SKM-1 (cell line): ENCODE measurements at regions not wholly inside any gene's neighbourhood (a gene's known extent, or its start where the extent isn't known, plus 50 kb on each side); places are given as distances from the start of the nearest gene placed in this dataset.

ENCODE experiments used
- DNase-seq: peaks from one replicate; lab custom pipeline; 2025; ENCODE audit not compliant: unreplicated experiment; lab: John Stamatoyannopoulos, UW

DNA sequence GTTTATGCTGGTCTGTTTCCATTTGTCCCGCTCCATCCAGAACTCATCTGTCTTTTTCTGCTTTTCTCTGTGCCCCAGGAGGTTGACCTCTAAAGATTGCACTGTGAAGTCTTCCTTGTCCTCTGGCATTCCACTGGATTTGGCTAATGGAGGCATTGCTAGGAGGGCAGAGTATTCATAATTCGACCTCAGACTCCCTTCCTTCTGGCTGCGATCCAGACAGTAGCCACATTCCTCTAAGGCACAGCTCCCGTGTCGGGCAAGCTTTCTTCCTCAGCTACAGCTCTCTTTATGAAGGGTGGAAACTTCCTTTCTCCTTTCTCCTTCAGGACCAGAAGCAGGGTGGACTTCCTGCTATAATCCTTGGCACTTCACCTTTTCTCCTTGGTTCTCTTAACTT, 175.9 kb downstream of the BAMBI start:
- no peak for DNase-seq

DNA sequence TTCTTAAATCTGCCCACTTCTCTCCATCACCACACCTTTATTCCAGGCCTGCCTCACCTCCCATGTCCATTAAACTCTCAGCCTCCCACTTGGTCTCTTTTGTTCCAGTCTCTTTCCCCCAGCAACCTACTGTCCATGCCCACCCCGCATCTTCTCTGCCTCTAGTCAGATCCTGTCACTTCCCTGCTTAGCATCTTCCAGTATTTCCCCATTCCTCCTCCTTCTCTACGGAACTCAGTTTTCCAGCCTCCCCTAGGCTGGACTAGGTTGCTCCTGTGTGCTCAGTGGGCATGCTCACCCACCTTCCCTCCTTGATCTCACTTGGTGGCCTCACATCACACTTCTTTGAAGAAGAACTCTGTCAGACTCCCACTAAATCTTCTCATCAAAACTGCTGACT, 179.8 kb downstream of the BAMBI start:
- DNase-seq = no peak

DNA sequence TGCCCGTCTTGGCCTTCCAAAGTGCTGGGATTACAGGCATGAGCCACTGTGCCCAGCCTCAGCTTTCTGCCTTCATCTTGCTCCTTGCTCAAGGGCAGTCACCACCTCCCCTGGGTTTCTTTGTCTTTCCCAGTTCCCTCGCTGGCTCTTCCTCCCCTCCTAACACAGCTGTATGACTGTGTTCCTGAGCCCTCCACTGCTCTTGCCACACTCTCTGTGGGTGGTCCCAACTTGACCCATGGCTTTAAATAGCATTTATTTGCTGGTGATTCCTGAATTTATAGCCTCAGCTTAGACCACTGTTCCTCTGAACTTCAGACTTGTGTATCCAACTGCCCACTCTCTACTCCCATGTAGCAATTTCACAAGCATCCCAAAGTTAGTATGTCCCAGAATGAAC, 181.3 kb downstream of the BAMBI start:
- no peak for DNase-seq

DNA sequence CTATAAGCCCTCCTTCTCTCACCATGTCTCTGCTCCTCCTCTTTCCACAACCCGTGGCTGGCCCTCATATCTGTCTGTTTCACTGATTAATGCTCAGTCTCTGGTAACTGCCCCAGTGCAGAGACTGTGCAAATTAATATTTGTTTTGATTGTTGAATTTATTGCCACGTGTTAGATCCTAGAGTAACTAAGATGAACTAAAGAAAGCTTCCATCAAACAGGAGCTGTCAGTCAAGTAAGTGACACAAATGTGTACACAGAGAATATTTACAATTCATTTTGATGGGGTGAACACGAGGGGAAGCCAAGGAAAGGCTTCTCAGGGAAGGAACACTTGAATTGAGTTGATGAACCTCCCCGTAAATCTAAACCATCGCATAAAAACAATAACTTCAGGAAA, 182.5 kb downstream of the BAMBI start:
- no peak for DNase-seq

- DNase-seq = no peak
These were observed 184.9 kb downstream of the BAMBI start for GRCh38 chr10:28862219-28862618.

DNA sequence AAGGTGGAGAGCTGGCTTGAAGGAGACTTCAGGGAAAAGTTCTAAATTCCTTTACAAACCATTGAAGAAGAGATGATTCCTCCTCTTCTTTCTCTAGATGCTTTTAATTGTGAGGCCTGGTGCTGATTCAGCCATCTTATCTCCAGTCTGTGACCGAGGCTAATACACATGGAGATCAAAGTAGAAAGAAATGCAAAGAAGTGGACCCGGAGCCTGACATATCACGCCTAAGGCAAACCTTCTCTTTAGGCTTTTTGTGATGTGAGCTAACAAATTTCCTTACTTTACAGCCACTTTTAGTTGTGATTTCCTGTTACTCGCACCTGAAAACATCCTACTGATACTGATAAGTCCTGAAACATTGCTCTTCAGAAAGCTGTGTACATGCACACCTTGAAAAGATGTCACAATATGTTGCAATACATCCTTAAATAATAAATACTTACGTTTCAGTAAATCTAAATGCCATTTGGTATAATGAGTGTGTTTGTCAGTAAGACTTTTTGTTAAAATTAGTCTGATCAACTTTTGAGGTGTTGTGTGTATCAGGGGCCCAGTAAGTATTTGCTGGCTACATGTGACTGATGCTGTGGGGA, 192.4 kb downstream of the BAMBI start:
- DNase-seq = no peak

DNA sequence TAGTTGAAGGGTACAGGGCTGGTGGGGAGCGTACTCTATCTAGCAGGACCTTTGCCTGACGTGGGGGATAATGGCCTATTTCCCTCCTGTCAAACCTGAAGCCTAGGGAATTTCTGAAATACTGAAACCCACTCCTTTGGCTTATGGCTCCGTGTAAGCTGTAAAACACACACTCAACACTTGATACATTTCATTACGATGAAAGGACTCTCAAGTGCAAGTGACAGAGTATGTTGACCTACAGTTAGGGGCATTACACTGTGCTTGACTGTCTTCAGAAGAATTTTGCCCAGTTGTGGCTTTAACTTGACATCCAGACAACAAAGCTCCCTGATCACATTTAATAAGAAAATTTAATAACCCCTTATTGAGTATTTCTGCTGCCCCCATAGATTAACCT, 194.3 kb downstream of the BAMBI start:
- DNase-seq = no peak

GRCh38 chr10:28872587-28873165, 195.4 kb downstream of the BAMBI start:
- DNase-seq = no peak

- DNase-seq = no peak
These were observed 196.2 kb downstream of the BAMBI start for GRCh38 chr10:28873540-28873939.

- DNase-seq = no peak
These were observed 196.9 kb downstream of the BAMBI start for GRCh38 chr10:28874210-28874609.

- DNase-seq = no peak
These were observed 198.3 kb downstream of the BAMBI start for GRCh38 chr10:28875549-28876081.

GRCh38 chr10:28878236-28878970, 201.1 kb downstream of the BAMBI start:
- DNase-seq = no peak

DNA sequence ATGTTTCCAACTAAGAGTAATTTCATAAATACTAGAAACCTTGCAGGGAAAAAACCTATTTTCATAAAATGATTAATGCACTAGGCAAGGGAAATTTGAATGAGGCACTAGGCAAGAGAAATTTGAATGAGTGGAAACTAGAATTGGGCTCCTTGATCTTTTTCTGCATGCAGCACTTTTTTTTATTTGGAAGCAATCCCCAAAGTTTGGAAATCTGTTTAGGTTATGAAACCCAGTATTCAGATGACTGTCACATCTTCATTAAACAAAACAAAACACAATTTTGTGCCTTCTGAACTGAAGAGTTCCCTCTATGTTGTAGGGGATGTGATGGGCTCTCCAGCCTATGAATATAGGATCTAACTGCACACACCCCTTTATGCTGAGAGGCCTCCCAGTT, 201.9 kb downstream of the BAMBI start:
- no peak for DNase-seq

DNA sequence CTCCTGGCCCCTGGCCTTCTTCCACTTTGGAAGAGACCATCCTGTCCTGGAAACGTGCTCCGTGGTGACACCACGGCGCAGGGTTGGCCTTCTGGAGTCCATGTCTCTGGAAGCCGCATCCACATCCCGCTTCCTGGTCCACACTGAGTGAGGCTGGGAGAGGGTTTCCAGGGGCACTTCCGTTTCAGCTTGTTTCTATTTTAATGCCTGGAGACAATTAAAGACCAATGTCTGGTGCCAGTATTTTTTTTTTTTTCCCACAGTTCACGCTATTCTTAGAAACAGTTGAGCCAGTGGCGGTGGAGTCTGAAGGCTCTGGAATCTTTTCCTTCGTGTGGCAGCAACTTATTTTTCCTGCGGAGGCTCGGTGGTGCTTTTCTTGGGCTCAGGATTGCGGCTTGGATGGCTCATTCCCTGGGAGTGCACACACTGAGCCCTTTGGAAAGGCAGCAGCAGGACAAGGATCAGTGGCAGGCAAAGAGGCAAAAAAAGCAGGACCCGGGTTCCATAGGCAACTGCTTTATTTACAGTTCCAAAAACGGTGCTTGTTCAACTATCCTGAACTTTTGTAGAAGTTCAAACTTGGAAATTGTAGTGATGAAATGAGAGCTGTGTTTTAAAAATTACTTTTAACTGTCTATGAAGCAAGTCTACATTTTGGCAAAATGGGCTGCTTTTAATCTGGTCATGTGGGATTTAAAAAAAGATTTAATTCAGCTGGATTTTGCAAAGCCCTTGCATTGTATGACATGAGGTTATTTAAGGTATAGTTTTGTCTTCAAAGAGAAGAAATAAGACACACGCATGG, 202.8 kb downstream of the BAMBI start:
- DNase-seq = no peak

DNA sequence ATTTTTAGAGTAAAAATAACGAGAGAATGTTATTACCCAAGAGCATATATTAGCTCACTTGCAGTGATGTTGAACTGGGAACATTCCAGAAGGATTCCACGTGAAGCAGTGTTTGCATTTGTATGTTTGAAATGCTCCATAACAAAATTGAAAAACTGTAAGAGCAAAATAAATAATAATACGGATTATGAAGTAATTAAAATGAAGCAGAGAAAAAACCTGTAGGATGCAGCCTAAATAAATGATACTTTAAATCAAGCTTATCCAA, 203.3 kb downstream of the BAMBI start:
- DNase-seq = no peak

- no peak for DNase-seq
These were observed 204.0 kb downstream of the BAMBI start for GRCh38 chr10:28881171-28881882.

- no peak for DNase-seq
These were observed 206.6 kb downstream of the BAMBI start for GRCh38 chr10:28883741-28884423.

DNA sequence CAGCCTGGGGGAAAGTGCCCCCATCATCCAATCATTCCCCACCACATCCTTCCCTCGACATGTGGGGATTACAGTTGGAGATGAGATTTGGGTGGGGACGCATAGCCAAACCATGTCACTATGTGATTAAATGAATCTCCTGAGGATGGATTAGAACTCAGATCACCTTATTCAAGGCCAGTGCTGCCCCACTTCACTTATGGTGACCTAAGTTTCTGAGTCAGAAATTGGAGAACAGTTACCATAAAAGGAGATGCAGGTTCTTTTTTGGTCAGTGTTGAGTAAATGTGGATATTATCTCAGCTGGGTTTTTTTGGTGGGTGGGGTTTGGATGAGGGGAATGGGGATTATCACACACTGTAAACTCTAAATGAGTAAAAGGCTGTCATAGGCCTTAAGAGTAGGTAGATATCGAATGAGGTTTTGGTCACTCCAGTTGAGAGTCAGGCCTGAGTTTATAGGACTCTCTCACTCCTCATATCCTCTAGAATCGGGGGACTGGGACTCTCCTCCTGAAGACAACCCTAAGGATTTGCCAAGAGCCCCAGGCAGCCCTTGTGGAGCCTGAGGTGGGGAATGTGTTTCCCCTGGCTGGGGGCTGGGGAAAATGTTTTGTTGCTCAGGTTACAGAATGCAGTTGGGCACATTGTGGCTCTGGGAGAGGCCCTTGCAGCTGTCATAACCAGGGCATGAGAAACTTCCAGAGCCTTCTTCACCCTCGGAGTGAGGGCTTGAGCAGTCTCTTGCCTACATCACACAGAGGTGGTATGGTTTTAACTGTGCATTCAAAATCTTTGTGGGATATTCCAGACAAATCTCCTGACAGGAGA, 213.0 kb downstream of the BAMBI start:
- no peak for DNase-seq

DNA sequence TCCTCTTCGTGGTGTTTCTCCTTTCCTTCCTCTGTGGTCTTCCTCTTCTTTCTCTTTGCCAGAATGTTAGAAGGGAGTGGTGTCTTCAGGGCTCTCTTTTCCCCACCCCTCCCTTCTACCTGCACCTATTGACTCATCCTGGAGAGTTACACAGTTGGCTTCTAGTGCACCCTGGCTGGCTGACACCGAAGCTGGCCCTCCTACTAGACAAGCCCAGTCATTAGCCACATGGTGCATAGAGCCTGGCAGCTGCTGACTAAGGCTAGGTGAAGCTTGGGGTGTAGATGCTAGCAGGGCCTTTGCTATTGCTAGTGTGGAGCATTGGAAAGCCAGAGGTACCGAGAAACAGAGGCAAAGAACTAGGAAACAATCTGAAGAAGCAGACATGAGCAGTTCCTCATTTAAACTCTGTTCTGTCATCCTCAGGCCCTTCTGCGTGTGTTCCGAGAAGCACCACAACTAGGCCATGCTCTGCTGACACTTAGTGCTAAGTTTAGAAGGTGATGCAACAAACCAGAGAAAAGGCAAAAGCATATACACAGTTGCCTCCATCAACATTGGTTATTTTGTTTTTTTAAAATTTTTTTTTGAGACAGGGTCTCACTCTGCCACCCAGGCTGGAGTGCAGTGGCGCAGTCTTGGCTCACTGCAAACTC, 213.9 kb downstream of the BAMBI start:
- DNase-seq = peak; percentile 4
